ENCODE measurements at regions not wholly inside any gene's neighbourhood (a gene's known extent, or its start where the extent isn't known, plus 50 kb on each side); places are given as distances from the start of the nearest gene placed in this dataset.

DNA sequence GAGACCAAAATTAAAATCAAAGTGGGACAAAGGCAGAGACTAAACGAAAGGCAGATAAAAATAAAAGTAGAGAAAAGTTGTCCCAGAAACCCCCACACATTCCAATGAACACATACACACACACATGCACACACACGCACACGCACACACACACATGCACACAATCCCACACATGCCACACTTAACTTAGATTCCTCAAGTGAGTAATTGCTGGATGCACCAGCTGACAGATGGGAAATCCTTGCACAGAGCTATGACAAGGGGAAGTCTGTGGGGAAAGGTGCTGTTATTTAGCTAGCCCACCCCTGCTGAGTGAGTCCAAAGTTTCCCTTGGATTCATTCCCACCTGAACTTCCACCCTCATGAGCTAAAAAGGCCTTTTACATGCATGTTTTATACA, 233.9 kb downstream of the RAB28 start:
- Histone ChIP-seq H2BK15ac (ENCODE audit: low read length) (no peak overlapping the region), H3K27ac (ENCODE audit: low read depth, low read length) (no peak overlapping the region), H4K8ac (ENCODE audit: extremely low read depth, insufficient read depth, low read length) (no peak overlapping the region), H2AFZ (ENCODE audit: low read length) (no peak overlapping the region), H3K9me3 (ENCODE audit: insufficient read depth in 2 of 2, low read depth in 1 of 2, low read length in 1 of 2) (peaks cover 5 to 7% of the 10 kb centered on the region in 2 experiments; a peak in 1 of 4 replicates), H2BK12ac (ENCODE audit: low read depth, low read length) (no peak overlapping the region), H3K79me1 (ENCODE audit: low read depth, low read length) (no peaks in the 10 kb centered on the region), H4K5ac (ENCODE audit: insufficient read length, low read depth, low read length) (no peak overlapping the region), H3K27me3 (replicated peaks in 1 of 4; ENCODE audit: control insufficient read depth in 3 of 4, extremely low read depth in 1 of 4, insufficient read depth in 3 of 4, low read length in 3 of 4) (no peaks in the 10 kb centered on the region), H3K79me2 (ENCODE audit: control insufficient read depth in 1 of 2, insufficient read depth in 2 of 2, low read length in 2 of 2) (no peaks in the 10 kb centered on the region), H3K36me3 (ENCODE audit: control insufficient read depth in 2 of 4, insufficient read depth in 4 of 4, low read length in 3 of 4) (no peaks in the 10 kb centered on the region), H3K23ac (ENCODE audit: insufficient read length) (no peak overlapping the region), H3K18ac (ENCODE audit: extremely low read depth, low read length) (no peak overlapping the region), H3K4me3 (ENCODE audit: extremely low read depth in 1 of 4, insufficient read depth in 2 of 4, low read depth in 3 of 4, low read length in 4 of 4) (no peak overlapping the region), H2BK120ac (replicated peaks; ENCODE audit: low read depth, low read length) (no peak overlapping the region), H3K9ac (replicated peaks in 1 of 4; ENCODE audit: extremely low read depth in 1 of 4, low read depth in 3 of 4, low read length in 3 of 4) (no peak overlapping the region), H3K4me2 (ENCODE audit: insufficient read depth in 1 of 2, low read depth in 2 of 2, low read length in 2 of 2) (no peak overlapping the region), H2BK20ac (ENCODE audit: low read length) (no peak overlapping the region), H3K4me1 (replicated peaks in 1 of 4; ENCODE audit: control insufficient read depth in 3 of 4, insufficient read depth in 4 of 4, low read length in 3 of 4) (no peaks in the 10 kb centered on the region), H2AK5ac (ENCODE audit: low read depth, low read length) (no peak overlapping the region), H3K14ac (ENCODE audit: insufficient read length) (no peak overlapping the region), H3K4ac (replicated peaks; ENCODE audit: insufficient read length, low read depth, low read length) (no peak overlapping the region), H4K20me1 (replicated peaks in 1 of 2; ENCODE audit: control insufficient read depth in 1 of 2, insufficient read depth in 2 of 2, low read length in 2 of 2) (no peaks in the 10 kb centered on the region), H2BK5ac (ENCODE audit: low read depth, low read length) (no peak overlapping the region), H3K56ac (replicated peaks; ENCODE audit: insufficient read length, low read depth, low read length) (no peak overlapping the region), H3K23me2 (ENCODE audit: low read depth, low read length) (no peaks in the 10 kb centered on the region; the same call in 1 of the 2 replicates), H4K91ac (replicated peaks; ENCODE audit: insufficient read length, low read length) (no peak overlapping the region)
- CTCF ChIA-PET (ENCODE audit: partially characterized antibody): interaction anchor here (0.7 to 1.3 kb wide), 5 partner anchors 11 to 227 kb away, joined by 3 to 6 read pairs (median 3); no protein-coding TSS in a partner anchor
- no peak for DNase-seq (ENCODE audit: low read depth in 1 of 2, low spot score in 2 of 2)
- WGBS, 2 experiments (ENCODE audit: extremely low coverage in 1 of 2, insufficient coverage in 1 of 2, insufficient read length in 1 of 2, insufficient replicate concordance in 2 of 2, low coverage in 1 of 2, low lambda C conversion rate in 2 of 2, missing lambda C conversion rate in 1 of 2): 88% methylated on average over 3 of the region's 3 CpGs; no CpG with 5 or more reads in 1 of the 2 experiments
- POLR2A ChIA-PET (ENCODE audit: partially characterized antibody): no interaction called here
- TF ChIP-seq BACH1 (IDR thresholded peaks at IDR 0.05; ENCODE audit: low read length) (no peak), TAF7 (optimal IDR thresholded peaks at IDR 0.05; ENCODE audit: borderline replicate concordance, low read depth, low read length) (no peak), GTF2F1 (IDR thresholded peaks at IDR 0.05; ENCODE audit: borderline replicate concordance, low read depth, low read length) (no peak), SP1 (IDR thresholded peaks at IDR 0.05; ENCODE audit: low read depth, low read length) (no peak), SP2 (IDR thresholded peaks at IDR 0.05; ENCODE audit: low read length) (no peak)
- FAIRE-seq: no peak
